Lower leg skin (tissue), 4 donors: ENCODE measurements at regions not wholly inside any gene's neighbourhood (a gene's known extent, or its start where the extent isn't known, plus 50 kb on each side); places are given as distances from the start of the nearest gene placed in this dataset.

Source experiments
- DNase-seq, 2 donors: peaks; one replicate each; pipeline ENCODE4 v3.0.0-alpha.2; 2019; ENCODE audit warnings: low spot score in 2 of 2
- H3K4me3 ChIP-seq: fragments of 200-600 bp; sonication (generic); 2 replicates; pipeline ENCODE4 v1.5.1; 2017; ENCODE audit warnings: mild to moderate bottlenecking, low read depth; ENCODE audit not compliant: poor library complexity, severe bottlenecking
- POLR2A ChIP-seq, 2 donors: fragments of 450-650 bp; IDR thresholded peaks; one replicate each; pipeline ENCODE4 v1.6.1; 2016 to 2017; ENCODE audit warnings: antibody characterized with exemption in 2 of 2, mild to moderate bottlenecking in 1 of 2, moderate library complexity in 1 of 2
- WGBS, 2 donors: methylation state at CpG; one replicate each; pipeline ENCODE4 v1.1.5; 2018; 5-methylcytosine and 5-hydroxymethylcytosine counted together
- intact Hi-C: fragments of 100-400 bp; cut with DNase I; formaldehyde crosslinking; loops from one replicate; pipeline ENCODE4 v1.15.0; 2023; ENCODE audit warnings: low total_unique reads
- TF ChIP-seq, protein P1 (sequence below), 3 donors: fragments of 450-650 bp; IDR thresholded peaks; one replicate each; pipeline ENCODE4 v1.5.1; 2016; ENCODE audit warnings: antibody characterized with exemption in 3 of 3, mild to moderate bottlenecking in 3 of 3, moderate library complexity in 2 of 3

DNA sequence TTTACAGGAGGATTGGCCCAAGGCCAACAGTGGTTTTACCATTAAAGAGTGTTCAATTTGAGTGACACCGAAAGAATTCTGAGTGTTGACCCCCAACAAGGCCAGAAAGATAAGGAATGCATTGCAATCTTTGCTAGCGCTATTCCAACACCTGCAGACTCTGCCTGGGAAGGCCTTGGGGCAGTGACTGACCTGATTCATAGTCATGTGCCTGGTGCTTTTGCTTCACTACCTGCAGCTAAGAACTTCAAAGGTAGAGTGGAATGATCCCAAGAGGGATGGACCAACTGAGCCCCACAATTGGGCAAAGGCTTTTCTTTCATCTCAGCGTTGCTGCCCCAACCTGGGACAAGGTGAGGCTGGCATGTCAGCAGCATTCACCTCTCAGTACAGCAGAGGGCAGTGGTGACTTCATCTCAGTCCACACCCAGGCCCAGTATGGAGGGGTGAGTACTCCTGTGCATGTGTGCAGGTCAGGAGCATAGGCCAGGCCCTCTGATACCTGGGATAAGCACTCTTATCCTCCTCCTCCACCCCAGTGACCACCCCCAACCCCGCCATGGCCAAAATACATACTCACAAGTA is 149.6 kb upstream of the GNAO1 start:
- intact Hi-C loops: no loop called here
- no peak for DNase-seq
- no peak overlapping the region for H3K4me3 ChIP-seq
- TF ChIP-seq, protein P1, sequence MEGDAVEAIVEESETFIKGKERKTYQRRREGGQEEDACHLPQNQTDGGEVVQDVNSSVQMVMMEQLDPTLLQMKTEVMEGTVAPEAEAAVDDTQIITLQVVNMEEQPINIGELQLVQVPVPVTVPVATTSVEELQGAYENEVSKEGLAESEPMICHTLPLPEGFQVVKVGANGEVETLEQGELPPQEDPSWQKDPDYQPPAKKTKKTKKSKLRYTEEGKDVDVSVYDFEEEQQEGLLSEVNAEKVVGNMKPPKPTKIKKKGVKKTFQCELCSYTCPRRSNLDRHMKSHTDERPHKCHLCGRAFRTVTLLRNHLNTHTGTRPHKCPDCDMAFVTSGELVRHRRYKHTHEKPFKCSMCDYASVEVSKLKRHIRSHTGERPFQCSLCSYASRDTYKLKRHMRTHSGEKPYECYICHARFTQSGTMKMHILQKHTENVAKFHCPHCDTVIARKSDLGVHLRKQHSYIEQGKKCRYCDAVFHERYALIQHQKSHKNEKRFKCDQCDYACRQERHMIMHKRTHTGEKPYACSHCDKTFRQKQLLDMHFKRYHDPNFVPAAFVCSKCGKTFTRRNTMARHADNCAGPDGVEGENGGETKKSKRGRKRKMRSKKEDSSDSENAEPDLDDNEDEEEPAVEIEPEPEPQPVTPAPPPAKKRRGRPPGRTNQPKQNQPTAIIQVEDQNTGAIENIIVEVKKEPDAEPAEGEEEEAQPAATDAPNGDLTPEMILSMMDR (IDR thresholded peaks at IDR 0.05): no peak
- 62 to 69% methylated on average over 4 of the region's 4 CpGs for WGBS, 2 donors

DNA sequence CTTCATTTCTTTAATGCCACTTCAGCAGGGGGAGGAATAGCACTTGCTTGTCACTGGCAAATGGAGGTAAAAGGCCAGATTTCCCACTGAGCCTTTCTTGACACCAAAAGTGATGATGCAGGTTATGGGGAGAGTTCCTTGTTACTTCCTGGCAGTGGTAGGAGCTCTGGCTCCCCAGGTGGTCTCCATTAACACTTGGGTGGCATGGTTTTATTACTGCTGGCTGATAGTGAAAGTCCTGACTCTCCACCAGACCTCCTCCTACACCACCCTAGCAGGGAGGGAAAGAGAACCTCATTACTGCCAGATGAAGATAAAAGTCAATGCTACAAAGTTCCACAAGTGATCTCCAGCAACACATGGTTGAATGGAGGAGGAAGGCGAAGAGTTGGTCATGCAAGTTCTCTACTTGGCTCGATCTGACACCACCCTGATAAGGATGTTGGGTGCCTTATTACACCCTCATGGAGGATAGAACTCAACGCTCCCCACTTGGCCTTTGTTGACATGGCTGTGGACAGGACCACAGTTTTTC is 152.7 kb upstream of the GNAO1 start:
- intact Hi-C loops: no loop called here
- DNase-seq: no peak
- no peak overlapping the region for H3K4me3 ChIP-seq
- no peak for TF ChIP-seq POLR2A (IDR thresholded peaks at IDR 0.05)
- TF ChIP-seq, protein P1 (IDR thresholded peaks at IDR 0.05): no peak
- 72 to 78% methylated on average over 3 of the region's 3 CpGs for WGBS, 2 donors

GRCh38 chr16:56032072-56032471 is 156.9 kb upstream of the CES5A start:
- DNase-seq: no peak
- intact Hi-C loops: no loop called here
- 55 to 61% methylated on average over 1 of the region's 1 CpG for WGBS, 2 donors
- TF ChIP-seq, protein P1 (IDR thresholded peaks at IDR 0.05): no peak
- TF ChIP-seq POLR2A (IDR thresholded peaks at IDR 0.05): no peak
- no peak overlapping the region for H3K4me3 ChIP-seq

- intact Hi-C loops: no loop called here
- TF ChIP-seq POLR2A (IDR thresholded peaks at IDR 0.05): no peak
- TF ChIP-seq, protein P1 (IDR thresholded peaks at IDR 0.05): no peak
- no peak overlapping the region for H3K4me3 ChIP-seq
- DNase-seq: no peak
Measured at GRCh38 chr16:56029026-56029425, 153.9 kb upstream of the CES5A start.

DNA sequence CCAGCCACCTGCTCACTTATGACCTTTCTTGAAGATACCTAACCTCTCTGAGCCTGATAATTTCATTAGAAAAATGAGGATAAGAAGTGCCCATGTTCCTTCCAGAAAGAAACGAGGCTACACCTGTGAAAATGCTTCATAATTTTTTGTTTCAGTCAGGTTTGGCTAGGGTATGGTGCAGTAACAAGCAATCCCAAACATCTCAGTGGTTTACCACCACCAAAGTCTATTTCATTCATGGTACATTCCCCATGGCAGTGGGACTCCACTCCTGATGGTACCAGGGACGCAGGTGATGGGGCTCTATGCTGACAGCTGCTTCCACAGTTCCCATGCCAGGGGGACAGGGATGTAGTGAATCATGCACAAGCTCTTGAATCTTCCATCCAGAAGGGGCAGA is 147.6 kb upstream of the CES5A start:
- WGBS, 2 donors: 51 to 69% methylated on average over 2 of the region's 2 CpGs
- no peak overlapping the region for H3K4me3 ChIP-seq
- no peak for DNase-seq
- intact Hi-C loops: no loop called here
- no peak for TF ChIP-seq POLR2A (IDR thresholded peaks at IDR 0.05)
- TF ChIP-seq, protein P1 (IDR thresholded peaks at IDR 0.05): no peak

DNA sequence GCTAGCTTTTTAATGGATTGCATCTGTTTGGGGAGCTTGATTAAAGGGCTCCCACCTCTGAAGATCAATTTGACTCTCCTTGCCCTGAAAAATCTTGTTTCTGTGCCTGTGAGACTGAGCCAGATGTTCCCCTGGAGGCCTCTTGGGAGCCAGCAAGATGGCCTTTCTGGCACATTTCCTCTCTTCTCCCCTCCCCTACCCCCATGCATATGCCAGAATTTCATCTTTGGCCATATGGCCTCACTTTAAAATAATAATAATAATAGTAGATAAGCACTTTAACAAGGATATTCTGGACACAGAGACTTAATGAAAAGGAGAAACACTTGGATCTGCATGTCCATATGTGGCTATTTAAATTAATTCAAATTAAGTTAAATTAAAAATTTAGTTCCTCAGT is 144.1 kb upstream of the CES5A start:
- no peak for DNase-seq
- intact Hi-C loops: no loop called here
- H3K4me3 ChIP-seq: no peak overlapping the region
- TF ChIP-seq, protein P1 (IDR thresholded peaks at IDR 0.05): no peak
- TF ChIP-seq POLR2A (IDR thresholded peaks at IDR 0.05): no peak
